SK-N-SH (cell line): ENCODE measurements at regions not wholly inside any gene's neighbourhood (a gene's known extent, or its start where the extent isn't known, plus 50 kb on each side); places are given as distances from the start of the nearest gene placed in this dataset.

Experiments used
- CTCF ChIA-PET: fragments of 300-600, 350-600 bp; formaldehyde crosslinking; extraction: SDS; loops from one replicate; lab custom pipeline; 2021; lab: Yijun Ruan, JAX
- POLR2A ChIA-PET: fragments of 350-600 bp; sonication (Branson Sonifier 250); formaldehyde crosslinking; extraction: SDS; loops from one replicate; lab custom pipeline; 2020; ENCODE audit warnings: antibody characterized with exemption, inconsistent platforms; lab: Yijun Ruan, JAX
- DNase-seq: peaks from one replicate; pipeline ENCODE4 v3.0.0; 2012
- H2AFZ ChIP-seq: fragments of 200-600 bp; sonication (generic); 2 replicates; pipeline ENCODE4 v1.8.1; 2016; ENCODE audit warnings: antibody characterized with exemption, mild to moderate bottlenecking, low read depth
- H3F3A ChIP-seq: fragments of 200-600 bp; sonication (generic); replicated peaks from 2 replicates; pipeline ENCODE3; 2016; ENCODE audit warnings: antibody characterized with exemption, mild to moderate bottlenecking; ENCODE audit not compliant: insufficient read depth
- H3K27ac ChIP-seq, 2 experiments: fragments of 200-500 bp in 1 of 2; fragments of 200-600 bp in 1 of 2; sonication (Bioruptor generic) in 1 of 2; sonication (generic), shearing (Covaris generic) in 1 of 2; 2 replicates each; pipeline versions ENCODE4 v1.5.1 to v1.6.1; 2014 to 2016; ENCODE audit warnings: low read depth in 2 of 2, inconsistent platforms in 1 of 2, low read length in 1 of 2, mild to moderate bottlenecking in 1 of 2, mixed read lengths in 1 of 2
- H3K27me3 ChIP-seq: fragments of 200-600 bp; sonication (generic), shearing (Covaris generic); 2 replicates; pipeline ENCODE4 v1.6.1; 2016; ENCODE audit warnings: mixed run types; ENCODE audit not compliant: insufficient read depth
- H3K36me3 ChIP-seq, 2 experiments: fragments of 200-500 bp in 1 of 2; fragments of 200-600 bp in 1 of 2; sonication (Bioruptor generic) in 1 of 2; sonication (generic) in 1 of 2; replicated peaks in 1 of 2; 2 replicates each; pipeline versions ENCODE3 to v1.5.1; 2014 to 2016; ENCODE audit warnings: low read length in 1 of 2, mild to moderate bottlenecking in 1 of 2; ENCODE audit not compliant: insufficient read depth in 2 of 2, control insufficient read depth in 1 of 2
- H3K4me1 ChIP-seq, 2 experiments: fragments of 200-500 bp in 1 of 2; fragments of 200-600 bp in 1 of 2; sonication (Bioruptor generic) in 1 of 2; sonication (generic), shearing (Covaris generic) in 1 of 2; 2 replicates each; pipeline versions ENCODE4 v1.5.1 to v1.6.1; 2014 to 2016; ENCODE audit warnings: low read depth in 1 of 2, low read length in 1 of 2, mixed run types in 1 of 2; ENCODE audit not compliant: insufficient read depth in 2 of 2, control insufficient read depth in 1 of 2
- H3K4me2 ChIP-seq: fragments of 200-600 bp; sonication (generic), shearing (Covaris generic); 2 replicates; pipeline ENCODE4 v1.6.1; 2017; ENCODE audit warnings: mixed run types
- H3K4me3 ChIP-seq, 2 experiments: fragments of 200-500 bp in 1 of 2; fragments of 200-600 bp in 1 of 2; sonication (Bioruptor generic) in 1 of 2; sonication (generic), shearing (Covaris generic) in 1 of 2; 2 replicates each; pipeline versions ENCODE4 v1.5.1 to v1.8.1; 2014 to 2016; ENCODE audit warnings: low read depth in 2 of 2, inconsistent platforms in 1 of 2, low read length in 1 of 2, mild to moderate bottlenecking in 1 of 2, mixed read lengths in 1 of 2, moderate library complexity in 1 of 2
- H3K79me2 ChIP-seq: fragments of 200-600 bp; sonication (generic); 2 replicates; pipeline ENCODE4 v1.8.1; 2017; ENCODE audit warnings: mild to moderate bottlenecking; ENCODE audit not compliant: insufficient read depth
- H3K9ac ChIP-seq: fragments of 200-600 bp; sonication (generic); 2 replicates; pipeline ENCODE4 v1.6.1; 2017; ENCODE audit warnings: mixed run types
- H3K9me2 ChIP-seq: fragments of 200-600 bp; sonication (generic); 2 replicates; pipeline ENCODE4 v1.6.1; 2017; ENCODE audit warnings: mixed run types
- H3K9me3 ChIP-seq: fragments of 200-600 bp; sonication (generic); 2 replicates; pipeline ENCODE4 v1.6.1; 2017; ENCODE audit warnings: mixed run types, mild to moderate bottlenecking, moderate library complexity
- H4K20me1 ChIP-seq: fragments of 200-600 bp; sonication (generic); 2 replicates; pipeline ENCODE4 v1.6.1; 2017; ENCODE audit warnings: mild to moderate bottlenecking, mixed run types; ENCODE audit not compliant: insufficient read depth
- EZH2phosphoT487 ChIP-seq: fragments of 200-600 bp; sonication (generic); IDR thresholded peaks from 2 replicates; pipeline ENCODE4 v1.6.1; 2017; ENCODE audit warnings: low read depth, mixed run types, mild to moderate bottlenecking, antibody characterized with exemption, moderate library complexity, borderline replicate concordance
- GATA2 ChIP-seq: sonication (generic); formaldehyde crosslinking; IDR thresholded peaks from 2 replicates; pipeline ENCODE4 v1.5.0; 2020; ENCODE audit warnings: mild to moderate bottlenecking, missing genetic modification reagents
- MAX ChIP-seq: IDR thresholded peaks from 2 replicates; pipeline ENCODE4 v1.4.0; 2012; ENCODE audit warnings: low read depth
- MEF2A ChIP-seq: IDR thresholded peaks from 2 replicates; pipeline ENCODE4 v1.4.0; 2012; ENCODE audit warnings: low read depth, borderline replicate concordance
- NRF1 ChIP-seq: IDR thresholded peaks from 2 replicates; pipeline ENCODE4 v1.6.1; 2012; ENCODE audit warnings: low read depth, mild to moderate bottlenecking, low read length
- RAD21 ChIP-seq: IDR thresholded peaks from 2 replicates; pipeline ENCODE4 v1.6.1; 2012; ENCODE audit warnings: mild to moderate bottlenecking, low read length
- SIN3A ChIP-seq: IDR thresholded peaks from 2 replicates; pipeline ENCODE4 v1.6.1; 2012; ENCODE audit warnings: low read depth, mild to moderate bottlenecking, low read length, moderate library complexity, borderline replicate concordance
- SMC3 ChIP-seq: IDR thresholded peaks from 2 replicates; pipeline ENCODE4 v1.6.1; 2012; ENCODE audit warnings: low read depth, low read length, improper control_type of control experiment
- TAF1 ChIP-seq: IDR thresholded peaks from 2 replicates; pipeline ENCODE4 v1.6.1; 2012; ENCODE audit warnings: low read depth, mild to moderate bottlenecking, low read length, moderate library complexity, borderline replicate concordance
- USF2 ChIP-seq: fragments of 150-350 bp; IDR thresholded peaks from 2 replicates; pipeline ENCODE4 v1.6.1; 2017; ENCODE audit warnings: antibody characterized with exemption, low read length, low read depth, borderline replicate concordance
- YY1 ChIP-seq: IDR thresholded peaks from 2 replicates; pipeline ENCODE4 v1.4.0; 2012; ENCODE audit warnings: low read depth, mild to moderate bottlenecking
- ZBTB33 ChIP-seq: IDR thresholded peaks from 2 replicates; pipeline ENCODE4 v1.4.0; 2012; ENCODE audit warnings: low read depth, borderline replicate concordance
- WGBS: methylation state at CpG from one replicate; pipeline ENCODE4 v1.1.6; 2017; ENCODE audit warnings: low lambda C conversion rate; 5-methylcytosine and 5-hydroxymethylcytosine counted together

DNA sequence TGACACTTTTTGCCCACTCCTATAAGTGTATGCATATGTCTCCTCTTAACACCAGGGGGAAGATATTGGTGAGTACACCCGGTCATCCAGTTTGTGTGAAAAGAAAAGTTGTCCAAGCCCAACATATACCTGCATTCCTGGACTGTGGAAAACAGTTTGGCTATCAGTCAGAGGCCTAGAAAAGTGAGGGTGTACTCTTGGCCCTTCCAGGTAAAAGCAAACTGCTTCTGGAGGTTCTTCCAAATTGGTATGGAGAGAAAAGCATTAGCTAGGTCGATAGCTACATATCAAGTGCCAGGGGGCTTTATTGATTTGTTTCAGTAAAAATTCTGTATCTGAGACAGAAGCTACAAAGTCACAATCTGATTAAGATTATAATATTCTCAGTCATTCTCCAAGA lies 144.0 kb downstream of the SPTSSA start:
- H4K20me1 ChIP-seq, result no peaks in the 10 kb centered on the region
- ChIA-PET POLR2A (no interaction called here), CTCF (interaction anchor here (1.2 kb wide), 1 partner anchor 14 kb away, joined by 5 read pairs; no protein-coding TSS in a partner anchor)
- no peaks in the 10 kb centered on the region for H3K4me1 ChIP-seq
- H3K36me3 ChIP-seq, result no peaks in the 10 kb centered on the region
- H3K4me3 ChIP-seq, result no peak overlapping the region
- WGBS, result 17% methylated on average over 2 of the region's 2 CpGs
- no peaks in the 10 kb centered on the region for H3K9me2 ChIP-seq
- no peaks in the 10 kb centered on the region for H3F3A ChIP-seq
- no peak overlapping the region for H2AFZ ChIP-seq
- 0 out of 2 replicates have a peak, but pooled peaks cover 8% of the 10 kb centered on the region for H3K27me3 ChIP-seq
- no peaks in the 10 kb centered on the region for H3K9me3 ChIP-seq
- no peak overlapping the region for H3K9ac ChIP-seq
- H3K27ac ChIP-seq, result no peak overlapping the region
- no peak for DNase-seq
- no peaks in the 10 kb centered on the region for H3K79me2 ChIP-seq
- no peak overlapping the region for H3K4me2 ChIP-seq
- TF ChIP-seq NRF1 (no peak), TAF1 (no peak), MEF2A (no peak), ZBTB33 (no peak), RAD21 (no peak), EZH2phosphoT487 (no peak)

GRCh38 chr14:34310724-34311123 lies 151.3 kb downstream of the SPTSSA start:
- no peaks in the 10 kb centered on the region for H3K9me2 ChIP-seq
- no peak overlapping the region for H3K4me3 ChIP-seq
- no peaks in the 10 kb centered on the region for H3K79me2 ChIP-seq
- H3K4me1 ChIP-seq, result no peaks in the 10 kb centered on the region
- H3F3A ChIP-seq, result no peaks in the 10 kb centered on the region
- peaks cover 6% of the 10 kb centered on the region for H3K27me3 ChIP-seq
- WGBS, result 60% methylated on average over 1 of the region's 1 CpG
- H3K9me3 ChIP-seq, result no peaks in the 10 kb centered on the region
- no peaks in the 10 kb centered on the region for H3K36me3 ChIP-seq
- H3K9ac ChIP-seq, result no peak overlapping the region
- no peak for DNase-seq
- H3K4me2 ChIP-seq, result no peak overlapping the region
- POLR2A ChIA-PET, result interaction anchor here (0.6 kb wide), 1 partner anchor 116 kb away, joined by 4 read pairs; no protein-coding TSS in a partner anchor
- H3K27ac ChIP-seq, result no peak overlapping the region
- TF ChIP-seq MAX (no peak), TAF1 (no peak), SIN3A (no peak), EZH2phosphoT487 (no peak), SMC3 (no peak), YY1 (no peak), GATA2 (CRISPR knock-in tag) (no peak), MEF2A (no peak), USF2 (no peak)
- CTCF ChIA-PET, result interaction anchor here (0.6 to 1.5 kb wide), 5 partner anchors 10 to 518 kb away, joined by 3 to 8 read pairs (median 3); no protein-coding TSS in a partner anchor
- no peaks in the 10 kb centered on the region for H4K20me1 ChIP-seq
- no peak overlapping the region for H2AFZ ChIP-seq
